RCC 7860 (cell line): ENCODE measurements at regions not wholly inside any gene's neighbourhood (a gene's known extent, or its start where the extent isn't known, plus 50 kb on each side); places are given as distances from the start of the nearest gene placed in this dataset.

Experiments
- DNase-seq: peaks from one replicate; pipeline ENCODE4 v3.0.0-alpha.2; 2015; ENCODE audit warnings: low spot score
- FAIRE-seq: peaks from 2 replicates; lab custom pipeline; 2012; peaks lifted over from hg19 to GRCh38; lab: Jason Lieb, UNC

- FAIRE-seq (no peak), DNase-seq (no peak)
These were observed 69.0 kb upstream of the ASAP2 start for GRCh38 chr2:9137379-9138150.

DNA sequence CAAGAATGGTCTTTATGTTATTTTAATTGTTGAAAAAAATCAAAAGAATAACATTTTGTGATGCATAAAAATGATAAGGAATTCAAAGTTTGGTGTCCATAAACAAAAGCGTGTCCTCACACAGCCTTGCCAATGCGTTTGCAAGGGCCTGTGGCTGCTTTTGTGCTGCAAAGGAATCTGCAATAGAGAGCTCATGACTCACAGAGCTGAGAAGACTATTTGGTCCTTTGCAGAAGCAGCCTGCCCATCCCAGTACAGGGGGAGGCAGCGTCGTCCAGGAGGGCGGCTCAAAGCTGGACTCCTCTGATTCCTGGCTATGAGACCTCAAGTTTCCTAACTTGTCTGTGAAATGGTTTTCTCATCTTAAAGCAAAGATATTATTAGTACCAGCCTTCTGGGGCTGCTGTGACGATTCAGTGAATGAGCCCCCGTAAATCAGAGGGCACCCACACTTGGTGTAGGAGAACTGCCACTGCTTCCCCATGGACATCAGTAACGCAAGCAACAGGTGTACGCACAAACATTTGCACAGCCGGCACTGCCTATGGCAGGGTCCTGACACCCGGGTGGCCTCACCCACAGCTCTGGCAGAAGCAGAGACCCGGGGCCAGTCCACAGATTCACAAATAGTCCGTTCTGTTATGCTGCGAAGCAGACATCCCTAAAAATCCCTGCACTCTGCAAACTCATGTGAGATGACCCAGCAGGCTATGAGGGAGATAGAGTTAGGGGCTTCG is 70.6 kb upstream of the ASAP2 start:
- no peak for DNase-seq
- no peak for FAIRE-seq

GRCh38 chr2:9127316-9127715 is 79.3 kb upstream of the ASAP2 start:
- FAIRE-seq: no peak

GRCh38 chr2:9126540-9126939 is 80.1 kb upstream of the ASAP2 start:
- FAIRE-seq (no peak), DNase-seq (no peak)

More at GRCh38 chr2:9127316-9127715, 79.3 kb upstream of the ASAP2 start:
- no peak for DNase-seq

DNA sequence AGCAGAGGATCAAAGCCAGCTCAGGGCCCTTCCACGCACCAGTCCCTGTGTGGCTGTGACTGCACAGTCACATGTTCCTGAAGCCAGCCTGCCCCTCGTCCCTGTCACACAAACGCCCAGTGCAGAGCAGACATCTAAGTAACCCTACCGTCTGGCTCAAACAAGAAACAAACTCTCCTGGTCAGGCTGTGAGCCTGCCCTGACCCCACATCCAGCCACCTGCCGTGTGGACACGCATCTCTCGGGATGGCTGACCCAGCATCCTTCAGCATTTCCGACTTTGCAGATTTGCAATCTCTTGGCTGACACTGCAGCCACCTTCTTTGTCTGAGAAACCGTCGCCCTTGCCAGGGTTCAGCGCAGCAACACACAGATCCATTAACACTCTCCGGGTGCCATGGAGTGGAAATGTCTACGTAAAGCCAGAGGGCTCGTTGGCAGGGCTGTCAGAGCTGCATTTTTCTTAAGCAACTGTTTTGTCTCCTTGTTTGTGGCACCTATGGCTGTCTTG is 82.3 kb upstream of the ASAP2 start:
- FAIRE-seq: no peak

GRCh38 chr2:9123069-9123468 is 83.5 kb upstream of the ASAP2 start:
- FAIRE-seq: no peak
- DNase-seq: no peak

More for the DNA sequence above, 82.3 kb upstream of the ASAP2 start:
- no peak for DNase-seq

DNA sequence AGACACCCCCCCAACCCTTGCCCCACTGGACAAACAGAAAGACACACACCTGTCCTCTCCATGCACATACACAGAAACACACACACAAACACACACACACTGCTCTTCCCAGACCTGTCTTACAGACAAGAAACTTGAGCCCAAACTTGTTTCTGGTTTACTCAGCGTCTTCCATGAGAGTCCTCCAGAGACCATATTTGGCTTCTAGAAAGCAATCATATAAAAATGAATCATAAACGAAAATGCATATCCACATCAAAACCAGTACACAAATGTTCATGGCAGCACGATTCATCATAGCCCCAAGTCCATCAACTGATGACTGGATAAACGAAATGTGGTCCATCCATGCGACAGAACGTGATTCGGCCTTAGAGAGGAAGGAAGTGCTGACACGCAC is 84.2 kb upstream of the ASAP2 start:
- DNase-seq (no peak), FAIRE-seq (no peak)

DNA sequence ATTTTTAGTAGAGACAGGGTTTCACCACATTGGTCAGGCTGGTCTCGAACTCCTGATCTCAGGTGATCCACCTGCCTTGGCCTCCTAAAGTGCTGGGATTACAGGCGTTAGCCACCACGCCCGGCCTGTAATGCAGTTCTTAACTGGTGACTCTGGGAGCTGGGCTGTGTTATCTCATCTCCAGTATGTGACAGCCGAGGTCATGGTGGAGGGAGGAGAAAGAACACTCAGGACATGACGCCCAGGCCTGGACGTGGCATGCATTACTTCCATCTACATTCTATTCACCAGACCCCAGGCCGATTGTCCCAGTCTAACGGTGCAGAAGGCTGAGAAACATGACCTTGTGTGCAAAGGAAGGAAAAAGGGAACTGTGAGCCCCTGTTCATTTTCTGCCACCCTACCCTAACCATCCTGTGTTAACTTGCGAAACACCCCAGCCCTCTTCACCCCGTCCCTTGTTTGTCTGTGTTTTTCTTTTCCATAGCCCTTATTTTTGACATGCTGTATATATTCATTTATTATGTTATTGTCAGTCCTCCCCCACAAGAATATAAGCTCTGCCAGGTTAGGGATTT is 88.1 kb upstream of the ASAP2 start:
- FAIRE-seq (no peak), DNase-seq (no peak)

DNA sequence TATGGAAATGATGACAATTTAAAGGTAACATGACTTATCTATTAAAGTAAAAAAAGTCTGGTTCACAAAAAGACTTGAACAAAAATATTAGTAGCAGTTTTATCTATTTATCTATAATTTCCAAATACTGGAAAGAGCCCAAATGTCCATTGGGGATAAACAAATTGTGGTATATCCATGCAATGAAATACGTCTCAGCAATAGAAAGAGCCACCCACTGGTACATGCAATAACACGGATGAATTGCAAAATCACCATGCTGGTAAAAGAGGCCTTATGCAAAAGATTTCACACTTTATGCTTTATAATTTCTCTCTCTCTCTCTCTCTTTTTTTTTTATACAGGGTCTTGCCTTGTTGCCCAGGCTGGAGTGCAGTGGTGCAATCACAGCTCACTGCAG is 91.4 kb upstream of the ASAP2 start:
- FAIRE-seq (no peak), DNase-seq (no peak)

GRCh38 chr2:9114458-9114857 is 92.2 kb upstream of the ASAP2 start:
- DNase-seq (no peak), FAIRE-seq (no peak)

DNA sequence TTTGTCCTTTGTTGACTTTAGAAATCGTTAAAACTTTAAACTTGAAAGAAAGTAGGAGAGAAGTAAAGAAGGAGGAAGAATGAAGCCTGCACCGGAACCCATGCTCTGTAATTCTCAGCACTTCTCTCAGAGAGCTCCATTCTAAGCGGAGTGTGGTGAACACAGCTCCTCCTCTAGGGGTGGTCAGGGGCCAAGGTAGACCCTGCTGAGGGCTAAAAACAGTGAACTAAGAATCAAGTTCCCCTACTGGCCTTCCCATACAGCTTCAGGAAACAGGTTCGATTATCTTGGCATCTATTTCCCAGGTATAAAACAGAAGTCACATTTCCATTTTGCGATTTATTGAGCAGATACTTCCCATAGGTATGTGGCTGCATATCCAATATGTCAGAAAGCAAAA is 92.7 kb upstream of the ASAP2 start:
- DNase-seq (no peak), FAIRE-seq (no peak)

DNA sequence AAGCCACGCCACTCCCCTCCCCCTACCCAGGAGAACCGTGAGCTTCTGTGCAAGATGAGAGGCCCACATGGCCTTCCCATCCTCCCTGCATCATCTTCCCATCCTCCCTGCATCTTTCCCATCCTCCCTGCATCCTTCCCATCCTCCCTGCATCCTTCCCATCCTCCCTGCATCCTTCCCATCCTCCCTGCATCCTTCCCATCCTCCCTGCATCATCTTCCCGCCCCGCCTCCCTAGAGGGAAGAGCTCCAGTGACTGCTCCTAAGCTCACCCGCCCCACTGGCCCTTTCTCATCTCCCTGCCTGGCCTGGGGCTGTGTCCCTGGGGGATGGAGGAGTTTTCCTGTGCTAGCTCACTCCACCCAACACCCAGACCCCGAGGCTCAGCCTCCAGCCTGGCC is 93.3 kb upstream of the ASAP2 start:
- DNase-seq (no peak), FAIRE-seq (no peak)

DNA sequence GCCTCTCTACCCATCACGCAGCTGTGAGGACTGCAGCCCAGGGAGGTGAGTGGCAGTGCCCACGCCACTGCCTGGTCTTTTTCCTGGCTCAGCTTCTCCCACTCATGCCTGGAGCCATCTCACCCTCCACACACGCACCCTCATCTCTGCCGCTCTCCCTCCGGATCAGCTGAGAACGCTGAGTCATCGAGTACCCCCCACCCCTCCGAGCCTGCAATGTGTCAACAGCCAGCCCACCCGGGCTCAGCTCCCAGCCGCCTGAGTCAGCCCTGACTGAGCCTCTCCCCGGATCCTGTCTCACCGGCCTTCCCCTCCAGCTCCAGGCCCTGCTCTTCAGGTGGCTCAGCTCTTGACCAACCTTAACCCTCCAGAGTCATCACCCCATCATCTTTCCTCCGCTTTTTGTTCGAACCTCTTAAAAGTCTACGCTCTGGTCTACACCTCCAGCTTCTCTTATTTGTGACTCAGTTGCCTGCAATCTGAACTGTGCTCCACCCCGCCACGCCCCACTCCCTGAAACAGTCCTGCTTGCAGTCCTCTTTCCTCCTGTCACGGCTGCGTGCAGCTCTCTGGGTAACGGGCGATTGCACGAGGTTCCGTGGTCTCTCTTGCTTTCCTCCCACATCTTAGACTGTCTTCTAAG is 94.4 kb upstream of the ASAP2 start:
- DNase-seq: peak; percentile 84
- FAIRE-seq: peak; percentile 76

DNA sequence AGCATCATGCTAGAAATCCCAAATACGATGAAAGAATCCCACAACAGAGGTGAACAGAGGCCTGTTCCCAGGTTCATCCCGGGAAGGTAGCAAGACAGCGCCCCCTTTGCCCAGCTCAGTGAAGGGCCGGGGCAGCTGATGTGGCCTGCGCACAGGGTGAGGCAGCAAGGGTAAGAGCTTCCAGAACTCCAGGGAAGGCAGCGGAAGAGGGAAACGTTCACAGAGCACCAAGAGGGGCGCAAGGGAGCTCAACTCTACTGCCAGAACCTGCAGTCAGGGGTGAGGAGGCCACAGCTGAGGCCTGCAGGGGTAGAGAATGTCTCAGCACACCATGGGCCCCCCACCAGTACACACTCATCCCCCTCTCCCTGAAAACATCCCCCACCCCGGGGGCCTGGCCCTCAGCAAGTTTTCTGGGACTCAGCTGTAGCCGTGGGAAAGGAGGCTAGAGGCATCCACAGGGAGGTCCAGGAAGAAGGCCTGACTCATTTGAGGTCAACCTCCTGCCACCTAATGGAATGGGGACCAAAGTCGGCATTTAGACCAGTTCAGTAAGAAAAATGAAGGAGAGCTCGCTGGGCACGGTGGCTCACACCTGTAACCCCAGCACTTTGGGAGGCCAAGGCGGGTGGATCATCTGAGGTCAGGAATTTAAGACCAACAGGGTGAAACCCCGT is 95.6 kb upstream of the ASAP2 start:
- FAIRE-seq (no peak), DNase-seq (no peak)

DNA sequence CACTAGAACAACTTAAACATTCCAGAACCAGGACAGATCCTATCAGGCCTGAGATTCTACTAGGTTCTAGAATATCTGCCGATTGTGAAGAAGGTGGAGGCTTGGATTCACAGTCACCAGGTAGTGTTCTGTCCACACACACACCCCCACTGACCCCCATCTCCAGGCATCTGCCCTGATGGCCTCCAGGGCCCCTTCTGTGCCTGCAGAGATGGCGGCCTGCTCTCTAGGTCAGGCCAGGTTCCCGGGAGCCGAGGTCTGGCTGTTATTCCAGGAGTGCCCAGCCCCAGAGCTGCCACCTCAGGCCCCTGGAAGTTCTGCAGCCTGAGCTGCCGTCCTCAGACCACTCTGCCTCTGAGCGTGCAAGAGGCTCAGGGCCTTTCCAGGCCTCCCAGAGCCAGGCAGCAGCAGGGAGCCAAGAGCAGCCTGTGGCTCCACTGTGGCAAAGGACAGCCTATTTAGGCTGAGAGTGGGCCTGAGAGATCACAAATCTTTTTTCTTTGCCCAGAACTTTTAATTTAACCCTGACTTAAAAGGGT is 96.2 kb upstream of the ASAP2 start:
- no peak for DNase-seq
- FAIRE-seq: no peak

- DNase-seq (no peak), FAIRE-seq (no peak)
These were observed 96.7 kb upstream of the ASAP2 start for GRCh38 chr2:9109871-9110270.

- no peak for DNase-seq
- no peak for FAIRE-seq
These were observed 98.2 kb upstream of the ASAP2 start for GRCh38 chr2:9108210-9108967.

DNA sequence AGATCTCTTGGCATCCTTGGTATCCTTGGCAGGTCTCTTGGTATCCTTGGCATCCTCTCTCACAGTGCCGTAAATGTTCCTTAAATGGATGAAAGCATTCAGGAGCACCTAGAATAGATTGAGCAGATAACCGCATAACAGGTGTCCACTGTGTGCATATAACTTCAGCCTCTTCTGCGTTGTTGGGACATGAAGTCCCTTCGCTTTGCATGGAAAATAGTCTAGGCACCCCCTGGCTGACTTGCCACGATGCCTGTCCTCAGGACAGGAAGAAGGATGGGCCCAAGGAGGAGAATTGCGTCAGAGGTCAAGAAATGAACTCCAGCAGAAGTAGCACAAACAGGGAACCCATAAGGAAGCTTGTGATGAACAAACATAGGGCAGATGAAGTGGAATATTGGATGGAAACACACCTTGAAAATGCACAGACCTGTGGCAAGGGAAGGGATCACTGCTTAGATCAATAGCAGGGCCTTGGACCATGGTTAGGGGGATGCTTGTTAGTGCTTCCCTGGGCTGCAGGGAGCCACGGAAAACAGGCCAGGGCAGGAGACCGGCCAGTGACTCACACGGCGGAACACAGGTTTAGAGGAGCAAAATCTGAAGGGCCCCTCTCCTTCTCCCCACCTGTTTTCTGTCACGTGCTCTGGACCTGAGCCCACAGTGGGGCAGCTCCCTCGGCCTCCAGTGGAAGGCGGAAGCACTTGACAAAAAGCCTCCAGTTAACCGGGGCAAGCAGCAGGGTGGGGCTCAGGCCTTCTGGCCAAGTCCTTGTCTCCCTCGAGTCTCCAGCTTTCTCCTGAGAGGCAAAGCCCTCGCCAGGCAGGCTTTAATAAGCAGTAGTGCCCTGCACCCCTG is 99.2 kb upstream of the ASAP2 start:
- FAIRE-seq: no peak

More for the DNA sequence above, 99.2 kb upstream of the ASAP2 start:
- no peak for DNase-seq
